ENCODE measurements at regions not wholly inside any gene's neighbourhood (a gene's known extent, or its start where the extent isn't known, plus 50 kb on each side); places are given as distances from the start of the nearest gene placed in this dataset.

- H3K36me3 ChIP-seq: no peaks in the 10 kb centered on the region
- no peak overlapping the region for H3K4me3 ChIP-seq
- no peak for DNase-seq
- TF ChIP-seq, protein P1, sequence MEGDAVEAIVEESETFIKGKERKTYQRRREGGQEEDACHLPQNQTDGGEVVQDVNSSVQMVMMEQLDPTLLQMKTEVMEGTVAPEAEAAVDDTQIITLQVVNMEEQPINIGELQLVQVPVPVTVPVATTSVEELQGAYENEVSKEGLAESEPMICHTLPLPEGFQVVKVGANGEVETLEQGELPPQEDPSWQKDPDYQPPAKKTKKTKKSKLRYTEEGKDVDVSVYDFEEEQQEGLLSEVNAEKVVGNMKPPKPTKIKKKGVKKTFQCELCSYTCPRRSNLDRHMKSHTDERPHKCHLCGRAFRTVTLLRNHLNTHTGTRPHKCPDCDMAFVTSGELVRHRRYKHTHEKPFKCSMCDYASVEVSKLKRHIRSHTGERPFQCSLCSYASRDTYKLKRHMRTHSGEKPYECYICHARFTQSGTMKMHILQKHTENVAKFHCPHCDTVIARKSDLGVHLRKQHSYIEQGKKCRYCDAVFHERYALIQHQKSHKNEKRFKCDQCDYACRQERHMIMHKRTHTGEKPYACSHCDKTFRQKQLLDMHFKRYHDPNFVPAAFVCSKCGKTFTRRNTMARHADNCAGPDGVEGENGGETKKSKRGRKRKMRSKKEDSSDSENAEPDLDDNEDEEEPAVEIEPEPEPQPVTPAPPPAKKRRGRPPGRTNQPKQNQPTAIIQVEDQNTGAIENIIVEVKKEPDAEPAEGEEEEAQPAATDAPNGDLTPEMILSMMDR (IDR thresholded peaks at IDR 0.05): no peak
- no peak for TF ChIP-seq POLR2A (IDR thresholded peaks at IDR 0.05)
- TF ChIP-seq EP300 (IDR thresholded peaks at IDR 0.05): no peak
- no peak for TF ChIP-seq POLR2AphosphoS5 (IDR thresholded peaks at IDR 0.05)
- H3K9me3 ChIP-seq: no peaks in the 10 kb centered on the region
- no peak overlapping the region for H3K27ac ChIP-seq
- H3K4me1 ChIP-seq: no peaks in the 10 kb centered on the region
- no peaks in the 10 kb centered on the region for H3K27me3 ChIP-seq
- intact Hi-C loops (cut with DNase I): no loop called here
- 87 to 89% methylated on average over 3 of the region's 3 CpGs for WGBS, 2 donors
These were observed 51.0 kb upstream of the RAP2B start for GRCh38 chr3:153111016-153111415.

Small RNA genes in the stretch of these regions (small RNA-seq; reads per million reads assigned to genes)
- 0 reads per million in 3 donors for gene HMGN2P13
